ENCODE measurements at regions not wholly inside any gene's neighbourhood (a gene's known extent, or its start where the extent isn't known, plus 50 kb on each side); places are given as distances from the start of the nearest gene placed in this dataset.

- no peak for TF ChIP-seq CTCF (conservative IDR thresholded peaks at IDR 0.05 in 1 of 2, IDR thresholded peaks at IDR 0.05 in 1 of 2; ENCODE audit: low read depth in 1 of 2, low read length in 2 of 2)
- TF ChIP-seq EZH2 (IDR thresholded peaks at IDR 0.05; ENCODE audit: low read length, missing control alignments), result no peak
Measured at GRCh38 chr14:31988244-31988643, 88.9 kb upstream of the ARHGAP5 start.

All from fibroblast of lung (primary cell).